ENCODE measurements at regions not wholly inside any gene's neighbourhood (a gene's known extent, or its start where the extent isn't known, plus 50 kb on each side); places are given as distances from the start of the nearest gene placed in this dataset.

- DNase-seq = no peak
Observed at GRCh38 chr3:193829781-193830180, 236.8 kb downstream of the OPA1 start.

- peak; percentile 49 for DNase-seq
Observed at GRCh38 chr3:193830791-193831191, 237.8 kb downstream of the OPA1 start.

- no peak for DNase-seq
Observed at GRCh38 chr3:193831495-193832455, 238.8 kb downstream of the OPA1 start.

- no peak for DNase-seq
Observed at GRCh38 chr3:193832833-193833413, 239.9 kb downstream of the OPA1 start.

- DNase-seq = no peak
Observed at GRCh38 chr3:193833592-193833991, 240.6 kb downstream of the OPA1 start.

- DNase-seq = no peak
Observed at GRCh38 chr3:193835414-193835813, 242.4 kb downstream of the OPA1 start.

GRCh38 chr3:193836511-193836910 lies 243.5 kb downstream of the OPA1 start:
- DNase-seq = no peak

GRCh38 chr3:193836918-193837317 lies 243.9 kb downstream of the OPA1 start:
- no peak for DNase-seq

GRCh38 chr3:193837347-193837827 lies 244.4 kb downstream of the OPA1 start:
- no peak for DNase-seq

GRCh38 chr3:193840111-193840641 lies 247.2 kb downstream of the OPA1 start:
- DNase-seq = no peak

GRCh38 chr3:193841581-193841980 lies 248.6 kb downstream of the OPA1 start:
- DNase-seq = no peak

GRCh38 chr3:193842029-193842798 lies 249.2 kb downstream of the OPA1 start:
- no peak for DNase-seq

- no peak for DNase-seq
Observed at GRCh38 chr3:193842832-193843473, 249.9 kb downstream of the OPA1 start.

GRCh38 chr3:193843474-193844301 lies 250.7 kb downstream of the OPA1 start:
- DNase-seq = no peak

GRCh38 chr3:193844472-193844871 lies 251.5 kb downstream of the OPA1 start:
- no peak for DNase-seq

GRCh38 chr3:193845144-193845543 lies 252.1 kb downstream of the OPA1 start:
- no peak for DNase-seq

- DNase-seq = no peak
Observed at GRCh38 chr3:193846569-193846968, 253.6 kb downstream of the OPA1 start.

- DNase-seq = no peak
Observed at GRCh38 chr3:193847402-193847801, 254.4 kb downstream of the OPA1 start.

GRCh38 chr3:193848547-193848946 lies 255.5 kb downstream of the OPA1 start:
- DNase-seq = no peak

GRCh38 chr3:193850084-193850619 lies 257.1 kb downstream of the OPA1 start:
- DNase-seq = no peak

GRCh38 chr3:193851428-193851847 lies 258.4 kb downstream of the OPA1 start:
- no peak for DNase-seq

All from NCI-H187 treated with DMSO at 0.1 percent for 48 hours (cell line).